ENCODE measurements at regions not wholly inside any gene's neighbourhood (a gene's known extent, or its start where the extent isn't known, plus 50 kb on each side); places are given as distances from the start of the nearest gene placed in this dataset.

DNA sequence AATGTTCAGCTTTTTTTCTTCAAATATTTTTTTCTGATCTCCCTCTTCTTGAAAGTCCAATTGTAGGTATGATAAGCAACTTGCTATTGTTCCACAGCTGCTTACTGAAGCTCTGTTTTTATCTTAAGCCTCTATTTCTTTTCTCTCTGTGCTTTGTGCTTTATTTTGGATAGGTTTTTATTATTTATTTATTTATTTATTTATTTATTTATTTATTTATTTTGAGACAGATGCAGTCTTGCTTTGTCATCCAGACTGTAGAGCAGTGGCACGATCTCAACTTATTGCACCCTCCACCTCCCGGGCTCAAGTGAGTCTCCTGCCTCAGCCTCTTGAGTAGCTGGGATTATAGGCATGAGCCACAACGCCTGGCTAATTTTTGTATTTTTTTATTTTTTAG, 199.4 kb downstream of the KLF12 start:
- no peak for DNase-seq (ENCODE audit: low read depth)

DNA sequence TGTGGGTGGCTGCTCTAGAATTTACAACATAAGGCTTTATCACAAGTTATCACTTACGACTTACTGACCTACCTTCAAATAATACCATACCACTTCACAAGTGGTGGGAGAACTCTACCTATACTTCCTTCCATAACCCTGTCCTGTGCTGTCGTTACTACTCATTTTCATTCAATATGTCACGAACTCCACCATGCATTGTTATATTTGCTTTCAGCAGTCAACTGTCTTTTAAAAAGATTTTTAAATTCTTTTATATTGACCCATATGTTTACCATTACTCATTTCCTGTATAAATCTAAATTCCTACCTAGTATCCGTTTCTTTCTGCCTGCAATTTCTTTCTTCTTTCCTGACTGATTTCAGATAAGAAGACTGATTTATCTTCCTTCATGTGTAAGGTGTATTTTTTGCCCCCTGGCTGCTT, 200.0 kb downstream of the KLF12 start:
- no peak for DNase-seq (ENCODE audit: low read depth)

DNA sequence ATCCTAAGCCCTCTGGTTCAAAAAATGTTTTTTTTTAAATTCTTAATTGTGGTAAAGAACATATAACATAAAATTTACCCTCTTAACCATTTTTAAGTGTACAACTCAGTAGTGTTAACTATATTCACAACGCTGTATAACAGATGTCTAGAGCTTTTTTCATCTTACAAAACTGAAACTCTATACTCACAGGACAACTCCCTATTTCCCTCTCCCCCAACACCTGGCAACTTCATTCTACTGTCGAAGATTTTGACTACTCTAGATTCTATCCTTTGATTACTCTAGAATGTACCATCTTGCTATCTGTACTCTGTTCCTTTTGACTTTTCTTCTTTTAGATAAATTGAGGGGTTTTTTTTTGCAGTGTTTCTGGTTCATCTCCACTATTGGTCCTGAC, 200.4 kb downstream of the KLF12 start:
- DNase-seq (ENCODE audit: low read depth), result no peak

DNA sequence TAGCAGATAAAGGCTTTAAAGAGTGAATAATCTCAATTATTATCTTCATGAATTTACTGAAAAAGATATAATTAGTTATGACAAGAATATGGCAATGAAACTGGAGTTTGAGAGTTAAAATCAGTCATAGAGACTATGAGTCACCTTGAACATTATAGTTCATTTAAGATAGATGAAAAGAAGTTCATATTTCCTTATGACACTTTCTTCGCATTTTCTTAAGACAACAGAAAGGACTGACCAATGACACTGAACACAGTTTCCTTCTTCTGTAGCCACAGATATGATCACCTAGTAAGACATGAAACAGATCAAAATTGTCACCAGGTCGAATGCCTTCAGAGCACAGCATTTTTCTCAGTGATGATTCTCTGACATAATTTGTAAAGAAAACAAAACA, 202.1 kb downstream of the KLF12 start:
- no peak for DNase-seq (ENCODE audit: low read depth)

DNA sequence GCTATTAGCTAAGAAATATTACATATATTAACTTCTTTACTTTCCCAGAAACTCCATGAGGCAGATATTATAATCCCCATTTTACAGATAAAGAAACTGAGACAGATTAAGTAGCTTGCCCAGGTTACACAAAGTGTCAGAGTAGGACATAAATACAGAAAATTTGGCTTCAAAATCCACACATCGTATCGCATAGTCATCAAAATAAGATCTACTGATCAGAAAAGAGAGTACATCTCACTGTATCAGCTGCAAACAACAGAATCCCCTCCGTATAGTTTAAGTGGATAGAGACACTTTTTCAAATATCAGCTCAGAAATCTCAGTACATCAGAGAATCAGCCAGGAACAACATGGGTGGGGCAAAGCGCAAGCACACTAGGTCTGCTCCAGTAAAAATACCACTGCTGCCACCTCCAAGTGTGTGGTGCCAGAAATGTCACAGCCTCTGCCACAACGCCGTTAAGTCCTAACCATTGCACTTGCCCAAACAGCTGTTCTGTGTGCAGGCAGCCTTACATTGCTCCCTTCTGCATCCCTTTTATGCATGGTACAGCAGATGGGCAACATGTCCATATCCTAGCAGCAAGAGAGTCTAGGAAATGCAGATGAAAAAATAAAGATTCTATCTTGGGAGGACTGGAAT, 204.8 kb downstream of the KLF12 start:
- DNase-seq (ENCODE audit: low read depth), result no peak

DNA sequence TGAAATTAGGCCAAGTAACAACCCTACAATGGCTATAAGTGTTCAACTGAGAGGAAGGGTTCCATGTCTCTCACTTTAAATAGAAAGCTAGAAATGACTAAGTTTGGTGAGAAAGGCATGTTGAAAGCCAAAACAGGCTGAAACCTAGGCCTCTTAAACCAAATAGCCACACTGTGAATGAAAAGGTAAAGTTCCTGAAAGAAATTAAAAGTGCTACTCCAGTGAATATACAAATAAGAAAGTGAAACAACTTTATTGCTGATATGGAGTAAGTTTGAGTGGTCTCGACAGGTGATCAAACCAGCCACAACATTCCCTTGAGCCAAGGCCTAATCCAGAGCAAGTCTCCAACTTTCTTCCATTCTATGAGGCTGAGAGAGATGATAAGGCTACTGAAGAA, 209.6 kb downstream of the KLF12 start:
- DNase-seq (ENCODE audit: low read depth), result no peak

DNA sequence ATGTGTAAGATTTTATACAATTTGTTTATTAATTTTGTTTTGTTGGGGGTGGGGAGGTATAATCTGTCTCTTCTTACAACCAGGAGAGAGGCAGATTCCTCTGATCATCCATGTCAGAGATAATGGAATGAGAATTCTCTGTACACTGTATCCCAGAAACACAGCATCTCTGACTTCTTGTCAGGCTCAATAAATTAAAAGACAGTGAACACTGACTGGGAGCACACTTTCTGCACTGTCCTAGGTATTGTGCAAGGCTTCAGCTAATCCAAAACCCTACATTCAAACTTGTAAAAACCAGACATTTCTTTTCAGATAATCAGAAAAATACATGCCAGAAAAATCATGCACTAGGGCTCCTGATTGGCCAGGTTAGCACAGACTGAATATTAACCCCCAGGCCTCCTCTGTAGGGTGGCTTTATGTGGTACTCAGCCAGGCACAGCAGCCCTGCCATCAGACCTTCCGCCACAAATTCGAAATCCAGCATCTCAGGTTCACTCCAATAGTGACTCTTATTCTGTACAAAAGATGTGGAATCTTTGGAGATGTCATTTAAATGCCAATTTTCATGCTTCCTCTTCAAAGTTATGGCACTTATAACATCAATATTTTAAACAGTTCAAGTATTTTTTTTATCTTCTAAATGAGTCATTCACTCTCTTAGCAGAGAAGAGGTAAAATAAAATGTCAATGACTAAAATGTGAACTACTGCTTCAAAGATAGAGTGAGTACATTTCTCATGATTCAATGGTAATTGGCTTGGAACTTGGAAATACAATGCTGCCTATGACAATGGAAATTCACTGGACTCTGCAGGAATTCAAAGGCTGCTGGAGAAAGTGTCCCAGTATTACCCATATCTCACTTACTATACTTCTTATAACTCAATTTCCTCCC, 211.5 kb downstream of the KLF12 start:
- DNase-seq (ENCODE audit: low read depth), result no peak

DNA sequence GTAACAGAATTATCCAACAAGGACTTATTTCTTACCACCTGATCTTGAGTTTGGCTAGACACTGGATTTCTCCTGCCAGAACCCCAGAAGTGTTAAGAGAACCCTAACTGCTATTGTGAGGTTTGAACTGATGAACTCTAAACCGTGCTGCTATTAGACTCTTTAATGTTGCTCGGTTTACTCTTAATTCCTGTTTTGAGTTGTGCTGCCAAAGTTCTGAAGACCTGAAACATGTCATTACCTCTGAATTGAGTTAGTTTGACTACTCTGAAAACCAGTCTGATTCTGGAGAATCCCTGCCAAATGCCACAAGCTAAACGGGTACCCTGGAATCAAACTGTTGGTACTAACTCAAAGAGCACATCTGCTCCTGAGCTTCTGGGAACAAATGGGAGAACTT, 215.5 kb downstream of the KLF12 start:
- DNase-seq (ENCODE audit: low read depth), result no peak

DNA sequence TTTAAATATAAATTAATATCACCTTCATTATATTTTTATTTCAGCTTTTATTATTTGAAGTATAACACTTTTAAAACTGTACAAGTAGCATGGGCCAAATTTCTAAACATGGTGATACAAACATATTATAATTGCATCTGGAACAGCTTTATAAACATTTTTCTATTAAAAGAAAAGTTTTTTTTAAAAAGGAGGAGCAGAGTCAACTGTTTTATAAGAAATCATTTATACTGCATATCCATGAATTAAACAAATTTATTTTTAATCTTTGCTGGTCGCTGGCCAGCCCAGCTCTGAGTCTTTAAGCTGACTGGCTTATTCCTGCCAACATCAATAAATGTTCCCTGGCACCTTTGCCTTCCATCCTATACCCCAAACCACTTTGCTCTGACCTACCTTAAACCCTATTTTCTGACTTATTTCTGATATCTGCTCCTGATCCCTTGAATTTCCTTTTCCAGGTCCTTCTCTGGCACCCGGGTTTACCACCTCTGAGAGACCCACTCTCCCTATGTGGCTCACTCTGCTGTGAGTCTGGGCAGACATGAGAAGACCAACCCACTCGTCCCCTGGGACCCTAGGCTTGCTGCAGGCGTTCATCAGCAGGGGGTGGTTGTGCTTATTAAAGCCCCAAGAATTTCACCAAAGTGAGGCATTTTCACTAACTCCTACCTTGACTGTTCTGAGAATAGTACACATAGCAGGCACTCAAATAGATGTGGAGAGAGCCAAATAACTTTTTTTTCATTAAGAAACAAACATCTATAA, 220.3 kb downstream of the KLF12 start:
- no peak for DNase-seq (ENCODE audit: low read depth)

DNA sequence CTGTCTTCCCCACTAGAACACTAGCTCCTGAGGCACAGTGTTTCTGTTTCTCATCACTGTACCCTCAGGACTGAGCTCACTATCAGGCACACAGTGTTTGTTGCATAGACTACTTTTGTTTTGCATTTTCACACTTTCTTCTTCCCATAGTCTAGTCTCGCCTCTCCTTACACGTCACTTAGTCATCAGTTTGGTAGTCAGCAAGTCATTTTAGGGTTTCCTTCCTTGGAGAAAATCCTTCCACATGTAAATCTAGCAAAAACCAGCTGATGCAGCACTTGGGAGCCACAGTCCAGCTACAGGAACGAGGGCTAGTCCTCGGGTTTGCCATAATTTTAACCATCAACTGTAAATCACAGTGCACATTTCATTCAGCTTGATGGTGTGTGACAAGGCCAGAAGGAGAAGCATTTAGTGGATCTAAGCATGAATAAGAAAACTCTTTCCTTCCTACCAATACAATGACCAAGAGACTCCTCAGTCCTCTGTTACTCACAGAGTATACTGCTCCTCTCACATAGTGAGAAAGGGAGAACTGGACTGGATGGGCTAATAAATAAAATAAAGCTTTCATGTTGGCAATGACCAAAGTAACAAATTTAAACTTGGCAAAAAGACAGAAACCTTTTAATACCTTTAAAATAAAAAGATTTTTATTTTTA, 221.0 kb downstream of the KLF12 start:
- no peak for DNase-seq (ENCODE audit: low read depth)

DNA sequence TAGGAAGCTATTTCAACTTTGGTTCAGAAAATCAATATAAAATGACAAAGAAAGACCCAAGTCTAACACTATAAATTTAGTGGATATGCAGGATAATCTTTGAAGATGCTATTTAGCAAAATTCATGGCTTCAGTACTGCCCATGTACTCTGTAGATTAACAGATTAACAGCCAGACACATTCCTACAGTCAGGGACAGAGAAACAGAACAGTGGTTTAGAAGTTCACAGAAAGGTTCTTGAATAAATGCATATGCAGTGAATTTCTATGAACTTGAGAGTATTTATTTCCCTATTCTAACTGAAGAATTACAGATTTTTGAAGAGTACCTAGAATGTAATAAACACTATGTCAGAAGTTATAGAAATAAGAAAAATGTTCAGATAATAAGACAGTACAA, 222.8 kb downstream of the KLF12 start:
- no peak for DNase-seq (ENCODE audit: low read depth)

DNA sequence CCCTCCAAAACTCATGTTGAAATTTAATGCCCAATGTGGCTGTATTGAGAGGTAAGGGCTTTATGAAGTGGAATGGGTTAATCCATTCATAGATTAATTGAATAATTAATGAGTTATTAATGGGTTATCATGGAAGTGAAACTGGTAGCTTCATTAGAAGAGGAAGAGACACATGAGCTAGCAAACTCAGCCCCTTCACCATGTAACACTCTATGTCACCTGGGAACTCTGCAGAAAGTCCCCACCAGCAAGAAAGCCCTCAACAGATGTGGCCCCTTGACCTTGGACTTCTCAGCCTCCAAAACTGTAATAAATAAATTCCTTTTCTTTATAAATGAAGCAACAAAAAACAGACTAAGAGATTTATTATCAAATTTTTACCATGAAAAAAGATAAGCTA, 223.5 kb downstream of the KLF12 start:
- DNase-seq (ENCODE audit: low read depth), result no peak

DNA sequence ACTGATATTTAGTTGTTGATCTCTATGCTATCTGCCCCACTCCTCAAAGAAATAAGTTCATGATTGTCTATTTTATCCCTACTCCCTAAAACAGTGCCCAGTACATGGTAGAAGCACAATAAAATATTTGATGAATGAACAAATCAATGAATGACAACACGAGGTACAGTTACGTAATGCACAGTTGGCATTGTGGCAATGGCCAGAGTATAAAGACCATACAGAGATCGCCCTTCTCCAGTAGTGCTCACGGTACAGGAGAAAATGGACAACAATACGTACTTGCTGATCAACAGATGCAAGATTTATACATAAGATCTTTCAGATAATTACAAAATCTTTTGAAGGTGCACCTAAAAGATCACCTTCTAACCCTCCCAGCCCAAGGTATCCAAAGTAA, 225.4 kb downstream of the KLF12 start:
- no peak for DNase-seq (ENCODE audit: low read depth)

DNA sequence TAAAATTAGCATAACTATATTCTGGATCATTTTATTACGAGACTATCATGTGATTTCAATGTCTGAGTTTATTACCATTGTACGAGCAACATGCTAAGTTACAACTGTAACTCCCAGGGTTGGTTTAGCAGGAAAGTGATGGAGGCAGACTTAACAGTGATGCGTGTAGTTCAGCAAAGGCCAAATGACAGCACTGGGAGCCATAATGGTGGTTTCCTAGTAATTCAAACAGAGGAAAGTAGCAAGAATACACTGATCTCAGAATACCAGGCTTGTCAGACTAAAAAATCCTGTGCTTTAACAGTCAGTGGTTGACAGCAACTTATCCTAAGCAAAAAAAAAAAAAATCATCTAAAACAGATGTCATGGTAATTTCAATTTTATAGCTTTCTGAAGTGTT, 229.6 kb downstream of the KLF12 start:
- no peak for DNase-seq (ENCODE audit: low read depth)

DNA sequence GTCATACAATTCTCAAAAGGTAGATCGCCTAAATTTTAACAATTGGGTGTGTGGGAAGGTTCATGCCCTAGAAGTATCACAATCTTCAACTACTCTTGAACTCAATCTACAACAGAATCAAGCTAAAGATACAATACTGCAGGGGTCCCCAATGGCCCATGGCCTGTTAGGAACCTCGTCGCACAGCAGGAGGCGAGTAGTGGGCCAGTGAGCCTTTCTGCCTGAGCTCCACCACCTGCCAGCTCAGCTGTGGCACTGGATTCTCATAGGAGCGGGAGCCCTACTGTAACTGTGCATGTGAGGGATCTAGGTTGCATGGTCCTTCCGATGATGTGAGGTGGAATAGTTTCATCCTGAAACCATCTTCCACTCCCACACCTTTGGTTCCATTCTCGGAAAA, 230.6 kb downstream of the KLF12 start:
- DNase-seq (ENCODE audit: low read depth), result no peak

DNA sequence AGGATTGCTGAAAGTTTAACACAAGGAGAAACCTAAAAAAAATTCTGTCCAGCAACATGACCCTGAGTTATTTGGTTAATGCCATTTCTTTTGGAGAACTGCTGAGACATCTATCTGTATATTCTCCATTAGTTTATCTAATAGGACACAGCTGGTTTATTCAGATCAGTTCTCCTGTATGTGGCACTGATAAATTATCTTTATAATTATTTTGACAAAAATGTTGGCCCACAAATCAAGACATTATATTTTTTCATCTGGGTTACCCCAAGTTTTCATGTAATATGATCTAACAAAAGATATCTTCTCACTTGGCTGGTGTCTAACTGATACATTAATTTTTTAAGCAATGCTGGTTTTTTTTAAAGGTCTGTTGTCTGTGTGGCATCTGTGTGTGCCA, 231.4 kb downstream of the KLF12 start:
- no peak for DNase-seq (ENCODE audit: low read depth)

DNA sequence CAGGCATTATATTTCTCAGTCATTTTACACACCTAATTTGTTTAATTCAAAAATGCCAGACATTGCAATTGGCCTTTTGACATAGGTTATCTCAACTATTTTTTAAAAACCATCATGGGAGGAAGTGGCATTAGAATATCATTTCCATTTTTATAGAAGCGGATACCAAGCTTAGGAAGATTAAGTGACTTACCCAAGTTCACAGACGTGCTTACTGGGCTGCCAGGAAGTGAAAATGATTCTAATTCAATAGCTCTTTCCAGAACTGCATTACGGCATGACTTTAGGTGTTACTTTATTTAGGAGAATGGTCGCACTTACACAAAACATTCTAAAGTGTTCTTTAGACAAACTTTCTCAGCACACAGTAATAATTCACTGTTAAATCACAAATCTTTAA, 231.9 kb downstream of the KLF12 start:
- DNase-seq (ENCODE audit: low read depth), result no peak

DNA sequence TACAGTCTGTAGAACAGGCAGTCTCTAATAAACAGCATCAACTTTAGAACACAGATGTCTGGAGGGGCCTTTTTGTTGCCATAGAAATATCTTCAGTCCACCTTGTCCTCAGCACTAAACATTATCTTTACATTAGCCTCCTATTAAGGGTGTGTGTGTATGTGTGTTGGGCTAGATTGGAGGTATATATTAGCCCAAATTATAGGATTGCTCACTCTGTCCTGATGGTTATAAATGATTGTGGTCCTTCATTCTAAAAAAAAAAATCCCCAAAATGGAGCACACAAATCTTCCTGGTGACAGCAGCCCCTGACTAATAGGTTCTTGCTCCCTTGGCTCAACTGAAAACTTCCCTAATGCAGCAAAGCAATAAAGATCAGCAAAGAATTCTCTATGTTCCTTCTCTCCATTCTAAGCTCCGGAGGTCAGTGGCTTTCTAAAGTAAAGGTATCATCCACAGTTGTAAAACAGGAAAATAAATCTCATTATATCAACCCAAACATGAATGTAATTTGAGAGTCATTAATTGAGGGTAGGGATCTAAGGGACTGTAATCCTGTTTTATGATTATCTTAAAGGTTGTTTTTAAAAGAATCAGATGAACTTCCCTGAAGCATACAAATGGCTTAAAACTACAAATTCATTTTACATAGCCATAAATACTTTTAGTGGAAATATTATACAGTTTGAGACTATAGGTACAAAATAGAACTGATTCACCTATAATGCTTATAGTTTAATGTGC, 232.7 kb downstream of the KLF12 start:
- no peak for DNase-seq (ENCODE audit: low read depth)

DNA sequence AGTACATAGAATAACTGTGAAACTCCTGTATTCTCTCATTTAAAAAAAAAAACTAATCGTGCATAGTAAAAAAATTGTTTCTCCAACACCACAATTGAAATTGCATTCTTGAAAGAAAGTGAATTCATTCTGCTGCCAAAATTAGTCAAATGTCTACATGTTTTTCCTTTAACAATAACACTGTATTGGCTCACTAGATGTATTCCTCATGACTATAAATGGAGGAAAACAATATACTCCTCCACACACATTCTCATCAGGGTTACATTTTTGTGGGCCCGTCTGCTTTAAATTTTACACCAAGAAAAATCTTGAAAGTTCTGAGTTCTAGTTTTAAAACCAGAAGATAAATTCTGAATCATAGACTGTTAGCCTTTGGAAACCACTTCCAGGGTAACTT, 233.6 kb downstream of the KLF12 start:
- DNase-seq (ENCODE audit: low read depth), result no peak

DNA sequence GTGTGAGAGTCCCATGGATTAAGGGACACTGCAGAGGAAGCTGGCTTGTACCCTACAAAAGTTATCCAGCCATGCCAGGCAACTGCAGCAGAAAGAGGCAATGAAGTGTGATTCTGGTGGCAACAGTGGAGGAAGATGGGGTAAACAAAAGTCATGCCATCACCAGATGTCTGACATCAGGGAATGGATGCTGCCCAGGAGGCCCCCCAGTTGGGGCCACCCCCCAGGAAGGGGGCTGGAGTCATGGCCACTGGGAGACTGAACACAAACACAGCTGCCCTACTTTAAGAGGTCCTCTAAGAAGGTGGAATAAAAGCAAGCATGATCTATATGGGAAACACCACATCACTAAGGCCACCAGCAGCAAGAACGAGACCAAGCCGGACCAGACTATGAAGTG, 235.3 kb downstream of the KLF12 start:
- no peak for DNase-seq (ENCODE audit: low read depth)

DNA sequence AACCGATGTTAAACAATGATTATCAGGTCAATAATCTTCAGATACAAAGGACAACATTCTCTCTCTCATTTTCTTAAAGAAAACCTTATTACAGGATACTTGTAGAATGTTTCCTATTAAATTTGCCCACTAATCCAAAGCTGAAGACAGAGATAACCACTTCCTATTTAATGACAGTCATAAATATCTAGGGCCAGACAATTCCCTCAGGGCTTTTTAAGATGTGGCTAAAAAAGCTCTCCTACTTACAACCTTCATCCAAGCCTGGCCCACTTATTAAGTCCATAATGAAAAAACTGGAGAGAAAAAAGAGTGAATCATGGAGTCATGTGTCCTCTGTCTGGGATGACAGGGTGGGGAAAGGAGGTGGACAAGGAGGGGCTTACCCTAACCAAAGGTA, 235.9 kb downstream of the KLF12 start:
- no peak for DNase-seq (ENCODE audit: low read depth)

Data from stimulated activated CD4-positive, alpha-beta T cell treated with anti-CD3 and anti-CD28 coated beads, Interleukin-2, amount 100 ng/mL, for 4 hours (primary cell).